ENCODE measurements at regions not wholly inside any gene's neighbourhood (a gene's known extent, or its start where the extent isn't known, plus 50 kb on each side); places are given as distances from the start of the nearest gene placed in this dataset.

DNA sequence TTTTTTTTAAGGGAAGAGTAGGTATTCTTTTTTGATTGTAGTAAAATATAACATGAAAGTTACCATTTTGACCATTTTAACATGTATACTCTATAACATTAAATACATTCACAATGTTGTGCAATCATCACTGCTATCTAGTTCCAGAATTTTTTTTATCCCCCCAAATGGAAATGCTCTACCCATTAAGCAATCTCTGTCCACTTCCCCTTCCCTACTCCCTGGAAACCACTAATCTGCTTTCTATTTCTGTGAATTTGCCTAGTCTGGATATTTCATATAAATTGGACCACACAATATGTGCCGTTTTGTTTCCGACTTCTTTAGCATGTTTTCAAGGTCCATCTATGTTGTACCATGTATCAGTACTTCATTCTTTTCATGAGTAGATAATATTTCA, 429.5 kb downstream of the TLE1 start:
- DNase-seq (ENCODE audit: low spot score) = no peak

DNA sequence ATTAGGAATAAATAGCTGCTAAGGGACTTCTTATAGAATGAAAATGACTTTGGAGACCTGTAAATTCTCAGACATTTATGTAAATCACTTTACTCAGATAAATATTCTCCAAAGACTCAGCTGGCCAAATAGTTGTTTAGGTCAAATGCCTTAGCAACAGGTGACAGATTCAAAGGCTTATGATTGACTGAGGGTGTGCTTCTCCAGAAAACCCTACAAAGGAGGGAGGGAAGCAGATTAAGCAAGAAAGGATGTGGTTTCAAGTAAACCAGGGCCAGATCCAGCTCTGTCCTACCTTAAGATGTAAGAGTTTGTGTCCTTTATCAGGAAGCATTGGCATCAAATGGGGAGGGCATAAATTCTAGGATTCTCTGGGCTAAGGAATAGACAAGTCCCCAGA, 433.0 kb downstream of the TLE1 start:
- no peak for DNase-seq (ENCODE audit: low spot score)

DNA sequence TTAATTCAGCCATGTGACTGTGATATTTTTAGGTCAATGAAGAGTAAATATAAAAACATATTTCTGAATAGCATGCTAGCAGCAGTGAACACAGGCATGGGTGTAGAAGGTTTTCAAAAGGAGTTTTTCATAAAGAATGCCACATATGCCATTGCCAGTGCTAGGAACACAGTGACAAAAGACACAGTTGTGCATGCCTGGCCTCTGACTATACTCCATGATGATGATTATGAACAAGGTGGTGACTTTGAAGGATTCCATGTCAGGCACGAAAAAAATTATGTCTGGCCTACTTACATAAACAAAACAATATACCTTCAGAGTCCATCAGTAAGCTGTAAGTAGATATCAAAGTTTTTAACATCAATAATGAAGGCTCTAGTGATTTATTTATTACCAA, 438.7 kb downstream of the TLE1 start:
- DNase-seq (ENCODE audit: low spot score) = no peak

DNA sequence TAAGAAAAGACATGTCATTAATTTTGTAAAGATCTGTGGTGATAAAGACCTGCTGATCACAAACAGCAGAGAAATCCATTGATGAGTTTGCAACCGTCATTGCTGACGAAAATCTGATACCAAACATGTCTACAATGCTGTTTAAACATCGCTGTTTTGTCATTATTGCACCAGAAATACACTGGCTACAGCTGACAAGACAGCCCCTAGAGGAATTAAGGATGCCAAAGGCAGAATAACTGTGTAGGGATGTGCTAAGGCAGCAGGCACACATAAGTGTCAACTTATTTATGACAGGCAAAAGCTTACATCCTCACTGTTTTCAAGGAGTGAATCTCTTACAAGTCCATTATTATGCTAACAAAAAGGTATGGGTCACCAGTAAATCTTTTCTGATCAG, 439.3 kb downstream of the TLE1 start:
- DNase-seq (ENCODE audit: low spot score) = no peak

DNA sequence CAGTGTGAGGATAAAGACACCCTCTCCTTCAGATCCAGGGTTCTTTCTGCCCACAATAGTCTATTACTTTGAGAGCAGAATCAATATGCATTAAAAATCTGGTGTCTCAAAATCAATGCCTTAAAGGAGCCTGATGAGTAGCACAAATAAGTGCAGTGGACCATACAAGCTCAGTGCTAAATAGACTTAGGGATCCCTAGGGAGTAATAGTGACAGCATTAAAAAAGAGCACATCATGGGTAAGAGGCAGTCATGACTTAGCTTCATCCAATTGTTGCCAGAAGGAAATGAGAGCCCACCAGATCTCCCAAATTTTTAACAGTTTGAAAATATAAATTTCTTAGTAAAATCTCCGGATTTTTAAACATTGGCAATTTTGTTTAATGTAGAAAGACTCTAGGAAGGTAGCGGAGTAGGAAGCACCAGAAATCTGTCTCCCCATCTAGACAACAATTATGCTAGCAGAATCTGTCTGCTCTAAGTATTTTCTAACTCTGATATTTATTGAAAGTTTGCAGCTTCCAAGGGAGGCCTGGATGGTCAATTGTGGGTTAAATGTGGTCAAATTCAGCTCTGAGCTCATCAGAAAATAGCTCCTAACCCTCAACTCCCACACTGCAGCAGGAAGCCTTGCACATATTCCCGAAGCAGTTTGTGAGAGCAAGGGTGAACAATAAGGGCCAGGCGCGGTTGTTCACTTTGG, 443.9 kb downstream of the TLE1 start:
- DNase-seq (ENCODE audit: low spot score) = no peak

DNA sequence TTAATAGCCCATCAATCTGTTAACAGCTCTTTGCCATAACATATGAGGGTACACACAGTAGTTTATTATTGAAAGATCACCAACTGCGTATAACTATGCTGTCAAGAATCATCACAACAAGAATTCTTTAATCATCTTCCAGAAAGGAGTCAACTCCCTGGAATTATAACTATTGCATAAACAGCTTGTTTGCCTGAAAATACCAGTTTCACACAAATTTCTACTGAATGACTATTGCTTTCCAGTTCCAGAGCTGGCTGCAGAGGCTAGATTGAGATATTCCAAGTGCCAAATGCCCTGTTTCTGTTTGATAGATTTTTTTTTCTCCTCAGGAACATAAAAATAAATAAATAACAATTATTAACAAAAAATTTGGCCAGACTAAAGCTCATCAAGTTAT, 444.7 kb downstream of the TLE1 start:
- DNase-seq (ENCODE audit: low spot score) = no peak

DNA sequence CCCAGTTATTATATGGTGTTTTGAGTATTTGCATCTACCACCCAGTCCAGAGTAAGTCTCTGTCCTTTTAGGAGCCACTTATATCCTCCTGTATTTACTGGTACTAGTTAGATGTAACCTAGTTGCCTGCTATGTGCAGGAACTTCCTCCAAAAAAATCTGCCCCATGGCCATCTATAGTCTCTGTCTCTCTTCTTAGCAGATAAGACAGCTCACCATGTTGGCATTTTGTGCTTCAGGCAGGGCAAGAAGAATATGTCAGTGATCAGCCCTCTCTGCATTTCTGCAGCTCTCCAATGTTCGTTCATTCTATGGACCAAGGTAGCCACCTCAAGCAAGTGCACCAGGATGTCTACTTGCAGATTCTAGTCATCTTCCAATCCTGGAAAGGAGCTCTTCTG, 446.5 kb downstream of the TLE1 start:
- no peak for DNase-seq (ENCODE audit: low spot score)

DNA sequence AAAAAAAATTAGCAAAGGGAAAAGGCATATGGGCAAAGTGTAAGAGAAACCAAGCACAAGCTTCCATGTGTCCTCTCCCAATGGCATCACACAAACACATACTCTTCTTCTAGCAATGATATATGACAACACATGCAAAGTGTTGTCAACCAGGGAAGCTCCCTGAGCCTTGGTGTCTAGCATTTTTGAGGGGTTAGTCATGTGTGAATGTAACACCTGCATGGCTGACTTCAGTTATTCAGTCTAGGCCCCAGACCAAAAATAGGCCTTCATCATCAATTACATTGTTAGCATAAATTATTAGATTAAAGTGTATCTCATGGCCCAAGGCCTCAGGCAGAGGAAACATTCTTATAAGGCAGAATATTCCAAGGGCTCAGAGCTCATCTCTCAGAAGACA, 450.0 kb downstream of the TLE1 start:
- DNase-seq (ENCODE audit: low spot score) = no peak

DNA sequence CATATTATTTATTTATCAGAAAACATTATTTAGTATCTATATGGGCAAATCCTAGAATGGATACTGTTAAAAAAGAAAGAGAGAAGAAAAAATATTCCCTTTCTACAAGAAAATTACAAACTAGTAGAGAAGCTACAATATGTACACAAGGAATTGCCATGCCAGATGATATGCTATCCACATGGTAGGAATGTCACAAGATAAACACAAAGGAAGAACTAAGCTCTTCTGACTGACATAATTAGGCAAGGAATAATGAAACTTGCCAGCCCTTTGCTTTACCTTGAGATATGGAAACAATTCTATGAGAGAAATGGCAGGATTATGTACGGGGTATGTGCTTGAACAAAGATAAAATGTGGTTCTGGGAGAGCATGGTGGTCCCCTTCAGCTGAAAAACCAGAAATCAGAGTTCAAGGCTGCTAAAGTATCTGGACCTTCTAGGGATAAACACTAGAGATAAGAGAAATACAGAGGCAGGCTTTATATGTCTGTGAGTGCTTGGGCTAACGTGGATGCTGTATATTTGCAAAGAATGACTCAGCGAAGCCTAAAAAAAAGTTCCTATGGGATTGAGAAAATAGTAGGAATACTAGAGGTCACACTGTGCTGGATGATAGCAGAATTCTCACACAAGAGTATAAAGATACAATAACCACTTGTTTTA, 451.6 kb downstream of the TLE1 start:
- DNase-seq (ENCODE audit: low spot score) = no peak

DNA sequence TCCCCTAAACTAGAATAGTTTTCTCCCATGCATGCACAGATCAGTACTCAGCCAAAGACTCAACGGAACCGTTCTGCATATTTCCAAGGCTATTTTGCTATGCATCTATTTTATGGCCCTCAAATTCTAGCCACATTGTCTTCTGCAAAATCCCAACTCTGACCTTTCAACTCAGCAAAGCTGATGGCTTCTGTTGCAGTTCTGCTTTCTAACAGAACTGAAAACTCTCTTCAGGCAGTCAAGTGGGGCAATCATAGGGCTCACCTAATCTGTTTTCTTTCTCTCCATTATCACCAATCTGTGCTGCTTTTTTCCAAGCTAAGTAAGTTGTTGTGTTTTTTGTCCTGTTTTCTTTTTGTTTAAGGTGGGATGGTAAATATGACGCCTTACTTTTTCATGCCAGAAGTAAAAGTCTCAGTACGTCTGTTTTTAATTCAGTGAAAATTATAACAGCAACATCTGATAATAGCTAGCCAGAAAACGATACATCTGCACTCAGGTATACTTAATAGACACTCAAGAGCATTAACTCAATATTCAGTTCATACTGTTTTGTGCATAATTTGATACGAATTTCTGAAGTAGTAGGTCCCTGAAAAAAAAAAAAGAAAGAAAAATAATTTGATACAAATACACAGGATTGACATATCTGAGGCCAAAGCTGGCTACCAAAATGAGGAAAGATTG, 454.3 kb downstream of the TLE1 start:
- DNase-seq (ENCODE audit: low spot score) = no peak

DNA sequence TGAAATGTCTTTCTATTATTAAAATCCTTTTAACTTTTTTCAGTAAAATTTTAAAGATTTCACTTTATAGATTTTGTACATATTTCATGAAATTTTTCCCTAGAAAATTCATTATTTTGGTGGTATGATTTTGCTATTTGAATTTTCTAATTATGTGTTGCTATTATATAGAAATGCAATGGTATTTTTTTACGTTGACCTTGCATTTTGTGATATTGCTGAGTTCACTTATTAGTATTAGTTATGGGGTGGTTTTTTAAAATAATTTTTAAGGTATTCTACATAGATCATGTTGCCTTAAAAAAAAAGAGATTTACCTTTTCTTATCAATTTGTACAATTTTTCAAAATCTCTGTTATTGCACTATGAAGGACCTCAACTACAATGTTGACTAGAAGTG, 458.3 kb downstream of the TLE1 start:
- DNase-seq (ENCODE audit: low spot score) = no peak

DNA sequence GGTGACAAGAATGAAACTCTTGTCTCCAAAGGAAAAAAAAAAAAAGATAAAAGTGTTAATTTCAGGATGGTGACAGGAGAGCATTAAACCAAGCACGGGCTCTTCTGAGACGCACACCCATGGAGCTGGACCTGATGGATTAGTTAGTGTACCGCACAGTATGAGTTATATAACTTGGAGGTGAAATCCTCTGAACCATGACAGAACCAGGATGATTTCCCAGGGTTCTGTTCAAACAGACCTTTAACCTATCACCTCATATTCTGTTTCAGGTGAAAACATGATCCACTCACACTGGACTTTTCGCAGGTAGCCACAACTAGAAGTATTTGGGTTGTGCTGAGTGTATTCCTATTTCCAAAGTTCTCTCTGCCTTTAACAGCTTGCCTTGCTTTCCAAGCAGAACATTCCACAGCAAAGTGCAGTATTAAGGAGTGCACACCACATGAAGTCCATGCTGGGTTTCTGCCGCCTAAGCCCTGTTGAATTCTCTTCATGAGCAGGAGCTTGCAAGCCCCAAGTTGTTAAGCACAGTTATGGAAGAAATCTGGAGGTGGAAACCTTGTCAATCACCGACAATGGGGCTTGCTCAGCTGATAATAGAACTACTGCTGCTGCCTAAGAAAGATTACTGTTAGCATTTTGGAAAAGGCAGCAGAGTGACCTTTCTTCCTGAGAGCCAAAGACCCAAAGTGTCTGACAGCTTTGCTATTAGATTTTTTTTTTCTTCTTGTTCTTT, 461.7 kb downstream of the TLE1 start:
- no peak for DNase-seq (ENCODE audit: low spot score)

DNA sequence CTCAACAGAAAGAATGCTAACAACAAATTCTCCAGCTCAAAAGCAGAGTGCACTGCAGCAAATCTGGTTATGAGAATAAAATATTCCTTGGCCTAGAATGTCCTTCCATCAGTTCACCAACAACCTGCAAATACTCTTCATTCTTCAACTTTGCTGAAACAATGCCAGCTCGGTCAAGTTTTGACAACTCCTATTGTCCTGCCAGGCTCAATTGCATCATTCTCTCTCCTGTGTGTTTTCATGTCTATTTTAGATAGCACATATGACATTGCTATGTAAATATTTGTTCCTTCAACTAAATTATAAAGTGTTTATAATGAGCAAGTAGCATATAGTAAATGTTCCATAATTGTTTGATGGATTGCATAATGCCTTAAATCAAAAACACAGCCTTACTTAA, 463.8 kb downstream of the TLE1 start:
- no peak for DNase-seq (ENCODE audit: low spot score)

DNA sequence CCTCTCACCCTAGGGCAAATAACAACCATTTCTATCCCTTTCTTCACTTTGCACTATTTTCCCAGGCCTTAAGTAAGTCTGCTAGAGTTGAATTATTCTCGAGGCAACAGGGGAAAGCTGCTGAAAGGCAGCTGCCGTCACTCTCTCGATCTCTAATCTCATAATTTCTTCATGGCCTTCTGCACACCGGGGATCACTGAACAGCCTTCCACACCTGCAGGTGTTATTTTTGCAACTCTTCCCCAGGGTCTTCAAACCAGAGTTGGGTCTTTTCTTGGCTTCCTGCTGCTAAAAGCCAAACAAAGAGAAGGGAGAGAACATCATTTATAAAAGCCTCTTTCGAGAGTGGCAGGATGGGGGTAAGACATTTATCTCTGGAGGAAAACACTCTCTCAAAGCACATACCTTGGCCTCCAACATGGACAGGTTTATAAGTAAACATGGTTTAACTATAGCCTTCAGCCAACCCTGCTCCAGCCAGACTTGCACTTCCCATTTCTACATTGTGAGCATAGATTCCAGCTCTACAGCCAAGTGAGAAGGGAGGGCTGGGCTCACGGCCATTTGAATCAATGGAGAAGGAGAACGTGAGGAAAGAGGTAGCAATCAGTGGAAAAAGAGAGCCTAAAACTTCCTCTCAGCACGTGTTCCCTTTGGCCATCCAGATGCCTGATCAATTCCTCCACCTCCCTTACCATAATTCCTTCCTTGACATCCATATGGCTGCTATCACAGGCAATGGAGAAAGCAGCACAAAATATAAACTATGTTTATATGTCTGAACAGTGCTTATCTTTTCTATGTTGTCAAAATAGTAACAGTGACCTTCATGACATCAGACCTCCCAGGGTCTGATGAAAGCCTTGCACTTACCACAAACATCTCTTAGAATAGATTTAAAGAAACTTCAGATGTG, 464.9 kb downstream of the TLE1 start:
- no peak for DNase-seq (ENCODE audit: low spot score)

DNA sequence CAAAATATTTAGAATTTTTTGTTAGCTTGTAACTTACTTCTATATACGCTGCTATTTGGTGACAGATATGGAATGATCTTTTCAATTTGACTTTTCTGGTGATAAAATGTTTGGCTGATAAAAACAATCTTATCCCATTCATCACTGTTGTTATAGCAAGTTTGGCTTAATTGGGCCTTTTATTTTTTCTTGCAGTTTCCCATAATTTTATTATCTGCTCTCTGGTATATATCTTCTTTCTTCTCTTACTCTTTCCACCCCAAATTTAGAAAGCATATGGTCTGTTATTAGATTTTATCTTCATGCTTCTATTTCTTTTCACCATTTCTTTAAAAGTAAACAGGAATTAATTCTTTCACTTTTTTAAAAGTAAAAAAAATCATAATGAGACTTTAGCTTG, 474.4 kb downstream of the TLE1 start:
- no peak for DNase-seq (ENCODE audit: low spot score)

DNA sequence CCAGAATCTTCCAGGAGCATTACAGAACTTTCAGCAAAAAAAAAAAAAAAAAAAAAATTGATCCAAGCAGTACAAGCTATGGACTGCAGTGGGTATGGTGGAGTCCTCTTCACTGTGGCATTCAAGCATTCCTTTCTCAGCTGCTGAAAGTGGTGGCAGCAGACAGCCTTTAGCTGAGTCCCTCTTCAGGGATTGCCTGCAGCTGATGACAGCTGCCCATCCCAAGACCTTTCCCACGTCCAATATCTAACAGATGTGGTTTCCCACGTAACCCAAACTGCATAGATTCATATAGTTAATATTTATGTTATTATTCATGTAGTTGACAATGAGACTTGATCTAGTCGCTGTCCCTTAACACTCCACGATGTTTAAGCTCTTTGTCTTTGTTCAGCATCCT, 475.9 kb downstream of the TLE1 start:
- no peak for DNase-seq (ENCODE audit: low spot score)

DNA sequence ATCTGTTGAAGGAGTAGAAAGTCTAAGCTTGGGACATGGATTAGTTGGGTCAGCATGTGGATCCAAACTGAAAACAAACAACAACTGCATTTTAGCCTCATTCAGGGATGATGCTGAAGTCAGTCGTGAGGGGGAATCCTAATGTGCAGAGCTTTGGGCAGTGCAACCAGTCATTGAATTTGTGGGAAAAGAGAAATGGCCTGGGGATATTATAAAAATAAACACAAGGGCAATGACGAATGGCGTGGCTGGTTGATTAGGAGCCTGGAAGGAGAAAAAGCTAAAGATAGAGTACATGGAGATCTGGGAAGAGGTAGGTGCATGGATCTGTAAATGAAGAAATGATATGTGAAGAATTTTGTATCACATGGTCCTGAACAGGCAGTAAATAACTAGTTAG, 477.6 kb downstream of the TLE1 start:
- no peak for DNase-seq (ENCODE audit: low spot score)

DNA sequence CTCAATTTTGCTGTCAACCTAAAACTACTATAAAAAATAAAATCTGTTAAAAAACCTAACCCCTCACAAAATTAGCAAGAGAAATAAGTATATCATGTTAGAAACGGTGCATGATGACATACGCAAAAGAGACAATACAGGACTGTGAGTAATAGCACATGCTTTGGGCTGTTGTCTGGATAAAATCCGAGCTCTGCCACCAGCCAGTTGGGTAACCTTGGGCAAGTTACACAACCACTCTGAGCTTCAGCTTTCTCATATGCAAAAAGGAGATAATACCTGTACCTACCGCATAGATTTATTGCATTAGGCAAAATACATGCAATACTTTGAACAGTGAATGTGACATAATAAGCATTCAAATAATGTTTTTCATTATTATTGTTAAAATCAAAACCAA, 481.7 kb downstream of the TLE1 start:
- DNase-seq (ENCODE audit: low spot score) = no peak

DNA sequence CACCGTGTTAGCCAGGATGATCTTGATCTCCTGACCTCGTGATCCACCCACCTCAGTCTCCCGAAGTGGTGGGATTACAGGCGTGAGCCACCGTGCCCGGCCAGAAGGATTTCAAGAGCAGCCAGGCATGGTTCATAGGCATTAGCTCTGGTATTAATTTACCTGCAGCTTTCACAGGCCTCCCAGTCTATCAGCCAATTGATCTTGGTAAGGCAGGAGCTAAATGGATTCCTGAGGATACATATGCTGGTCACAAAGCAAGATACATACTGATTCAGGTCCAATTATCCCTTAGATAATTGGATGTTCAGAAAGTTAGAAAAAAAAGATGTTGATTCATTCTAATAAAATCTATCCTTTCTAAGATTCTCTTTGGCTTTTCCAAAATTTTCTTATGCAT, 487.1 kb downstream of the TLE1 start:
- no peak for DNase-seq (ENCODE audit: low spot score)

DNA sequence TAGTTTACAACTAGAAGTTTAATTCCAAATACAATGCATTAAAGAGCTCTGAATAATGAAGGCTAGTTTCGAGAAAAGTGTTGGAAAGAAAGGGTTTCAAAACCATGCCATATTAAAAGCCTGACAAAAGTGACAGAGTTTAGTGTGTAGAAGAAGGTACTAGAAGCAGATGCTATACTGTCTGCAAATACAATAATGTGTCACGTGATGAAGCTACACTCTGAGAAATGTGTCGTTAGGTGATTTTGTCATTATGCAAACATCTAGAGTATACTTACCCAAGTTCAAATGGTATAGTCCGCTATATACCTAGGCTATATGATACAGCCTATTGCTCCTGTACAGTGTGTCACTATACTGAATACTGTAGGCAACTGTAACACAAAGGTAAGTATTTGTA, 494.1 kb downstream of the TLE1 start:
- DNase-seq (ENCODE audit: low spot score) = no peak

DNA sequence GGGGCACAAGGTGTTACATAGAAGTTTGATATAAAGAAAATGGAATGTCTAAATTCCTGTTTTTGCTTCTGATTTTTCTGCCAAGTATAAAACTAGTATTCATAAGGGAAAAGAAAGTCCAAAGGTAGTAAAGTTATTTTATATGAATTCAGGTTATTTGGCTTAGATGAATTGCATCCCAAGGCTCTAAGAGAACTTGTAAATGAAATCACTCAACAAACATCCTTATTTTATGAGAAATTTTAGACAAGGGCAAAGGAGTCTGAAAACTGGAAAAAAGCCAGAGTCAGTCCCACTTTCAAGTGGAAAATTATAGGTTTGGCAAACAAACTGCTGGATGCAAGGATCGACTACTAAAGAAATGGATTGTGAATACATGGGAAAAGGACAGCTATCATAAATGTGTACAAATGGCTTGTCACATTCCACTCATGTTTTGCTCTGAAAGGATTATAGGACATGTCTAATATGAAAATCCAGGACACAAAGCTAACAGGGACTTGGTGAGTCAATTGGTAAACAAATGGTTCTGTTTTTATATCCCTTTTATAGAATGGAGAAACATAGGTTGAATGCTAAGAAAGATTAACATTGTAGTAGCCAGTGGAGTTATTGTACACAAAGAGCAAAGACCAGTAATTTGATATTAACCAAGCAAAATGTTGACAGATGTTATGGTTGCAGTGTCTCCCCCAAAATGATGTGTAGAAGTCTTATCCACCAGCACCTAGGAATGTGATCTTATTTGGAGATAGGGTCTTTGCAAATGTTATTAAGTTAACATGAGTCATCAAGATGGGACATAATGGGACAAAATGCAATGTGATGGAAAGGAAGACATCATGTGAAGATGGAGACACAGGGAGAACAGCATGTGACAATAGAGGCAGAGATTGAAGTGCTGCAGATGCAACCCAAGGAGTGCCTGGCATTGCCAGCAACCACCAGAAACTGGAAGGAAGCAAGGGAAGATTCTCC, 495.7 kb downstream of the TLE1 start:
- no peak for DNase-seq (ENCODE audit: low spot score)

Data from iPS-NIHi11 (cell line).